ENCODE measurements at regions not wholly inside any gene's neighbourhood (a gene's known extent, or its start where the extent isn't known, plus 50 kb on each side); places are given as distances from the start of the nearest gene placed in this dataset.

- no peak for DNase-seq (ENCODE audit: low read depth in 2 of 2)
These were observed 73.9 kb upstream of the HK2 start for GRCh38 chr2:74759986-74760385.

- DNase-seq (ENCODE audit: low read depth in 2 of 2) = no peak
These were observed 72.9 kb upstream of the HK2 start for GRCh38 chr2:74760875-74761630.

DNA sequence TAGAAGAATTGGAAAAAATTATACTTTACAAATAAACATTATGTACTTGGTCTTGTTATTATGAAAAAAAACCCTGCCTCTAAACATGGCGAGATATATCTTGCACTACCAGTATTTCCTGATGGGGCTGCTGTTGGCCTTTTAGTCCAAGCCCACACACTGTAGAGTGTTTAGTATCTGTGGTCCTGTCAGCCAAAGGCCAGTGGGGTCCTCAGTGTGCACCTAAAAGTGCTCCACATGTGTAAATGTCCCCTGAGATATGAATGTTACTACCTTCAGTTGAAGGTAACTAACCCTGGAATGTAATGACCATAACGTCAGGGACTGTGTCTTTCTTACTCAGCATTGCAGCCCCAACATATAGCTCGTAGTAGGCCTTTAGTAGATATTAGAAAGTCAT is 71.1 kb upstream of the HK2 start:
- DNase-seq (ENCODE audit: low read depth in 2 of 2) = no peak

GRCh38 chr2:74763962-74764428 is 69.9 kb upstream of the HK2 start:
- DNase-seq (ENCODE audit: low read depth in 2 of 2) = no peak

DNA sequence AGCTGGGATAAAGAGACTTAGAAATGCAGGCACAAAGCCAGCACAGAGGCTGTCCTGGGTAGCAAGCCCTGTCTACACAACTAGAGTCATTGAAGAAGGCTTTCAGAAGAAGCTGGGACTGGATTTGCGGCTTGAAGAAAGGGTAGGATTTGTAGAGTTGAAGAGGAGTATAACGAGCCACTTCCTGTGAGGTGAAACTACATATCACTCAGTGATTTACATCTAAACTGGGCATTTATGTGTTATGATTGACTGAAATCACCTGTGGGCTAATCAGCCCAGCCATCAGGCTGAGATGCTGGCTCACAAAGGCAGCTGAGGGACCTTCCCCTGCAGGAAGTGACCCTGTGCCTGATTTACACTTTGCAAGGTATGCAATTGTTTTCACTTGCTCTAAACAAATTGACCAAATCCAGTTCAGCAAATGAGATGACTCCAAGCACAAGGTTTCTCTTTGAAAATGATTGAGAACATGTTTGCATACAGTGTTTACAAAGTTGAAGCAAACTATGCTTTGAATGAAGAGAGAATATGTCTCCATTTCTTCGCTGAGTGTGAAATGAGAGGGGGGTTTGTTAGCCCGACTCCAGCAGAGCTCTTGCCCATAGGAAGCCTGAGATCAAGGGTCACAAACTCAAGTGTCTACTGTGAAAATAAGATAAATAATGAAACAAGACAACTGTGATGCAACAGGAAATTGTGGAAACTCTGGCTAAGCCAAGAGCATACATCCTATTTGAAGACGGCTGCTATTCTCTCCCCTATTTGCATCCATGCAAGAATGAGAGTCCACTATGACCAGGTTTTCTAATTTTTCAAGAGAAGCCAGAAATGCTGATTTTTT is 69.3 kb upstream of the HK2 start:
- peak; percentile 14 to 61 for DNase-seq (ENCODE audit: low read depth in 2 of 2)

GRCh38 chr2:74766780-74767179 is 67.1 kb upstream of the HK2 start:
- no peak for DNase-seq (ENCODE audit: low read depth in 2 of 2)

GRCh38 chr2:74767618-74768017 is 66.3 kb upstream of the HK2 start:
- no peak for DNase-seq (ENCODE audit: low read depth in 2 of 2)

GRCh38 chr2:74768401-74768914 is 65.5 kb upstream of the HK2 start:
- DNase-seq (ENCODE audit: low read depth in 2 of 2) = no peak

DNA sequence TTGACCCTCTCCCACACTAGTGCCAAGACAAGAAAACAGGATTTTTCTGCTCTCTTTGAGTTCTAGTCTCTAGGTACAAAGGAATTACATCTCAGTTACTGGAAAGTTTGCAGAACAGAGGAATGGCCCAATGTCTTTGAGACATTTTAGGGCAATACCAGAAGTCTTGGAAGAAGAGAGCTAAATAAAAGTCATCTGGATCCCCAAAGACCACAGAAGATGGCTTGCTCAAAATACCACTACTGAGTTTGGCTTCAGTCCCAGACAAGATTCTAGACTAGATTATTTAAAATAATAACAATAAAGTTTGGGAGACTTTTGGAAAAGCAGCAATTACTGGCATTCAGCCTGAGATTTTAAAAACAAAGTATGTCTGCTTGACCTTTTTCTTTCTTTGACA is 61.9 kb upstream of the HK2 start:
- DNase-seq (ENCODE audit: low read depth in 2 of 2) = no peak

- no peak for DNase-seq (ENCODE audit: low read depth in 2 of 2)
These were observed 56.6 kb upstream of the HK2 start for GRCh38 chr2:74777161-74777900.

DNA sequence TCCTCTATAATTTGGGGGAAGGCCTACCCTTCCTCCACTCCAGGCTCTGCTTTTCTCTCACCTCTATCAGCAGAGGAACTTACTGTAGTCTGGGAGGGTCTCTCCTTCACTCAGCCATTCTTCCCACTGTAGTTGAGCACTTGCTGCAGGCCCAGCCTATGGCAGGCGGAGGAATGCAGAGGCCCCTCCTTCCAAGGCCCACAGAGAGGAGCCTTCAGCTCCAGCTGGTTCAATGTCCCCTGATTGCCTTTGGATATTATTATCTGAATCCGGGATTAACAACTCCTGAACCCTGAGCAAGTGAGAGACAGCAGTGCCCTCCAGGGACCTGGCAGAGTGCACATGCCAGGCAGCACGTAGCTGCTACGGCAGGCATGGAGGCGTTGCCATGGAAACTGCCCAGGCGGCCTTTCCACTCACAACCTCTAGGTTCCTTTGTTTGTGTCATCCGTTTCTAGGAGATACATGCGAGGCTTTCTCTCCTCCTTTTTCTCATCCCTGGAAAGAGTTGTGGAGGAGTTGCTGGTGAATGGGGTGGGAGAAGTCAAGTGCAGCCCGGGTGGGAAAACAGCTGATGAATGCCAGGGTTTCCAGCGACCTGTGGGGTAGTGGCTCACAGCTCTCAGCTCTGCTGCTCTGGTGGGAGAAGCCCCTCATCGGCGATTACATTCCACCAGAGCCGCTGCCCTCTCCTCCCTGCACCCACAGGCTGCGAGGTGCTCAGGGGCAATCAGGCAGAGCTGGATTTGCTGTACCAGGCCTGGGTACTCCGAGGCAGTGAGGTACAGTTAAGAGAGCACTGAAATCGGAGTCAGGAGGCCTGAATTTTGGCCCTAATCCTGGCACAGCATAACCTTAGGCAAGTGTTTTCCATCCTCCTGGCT is 55.3 kb upstream of the HK2 start:
- peak in 1 of 2 donors; percentile 7 for DNase-seq (ENCODE audit: low read depth in 2 of 2)

DNA sequence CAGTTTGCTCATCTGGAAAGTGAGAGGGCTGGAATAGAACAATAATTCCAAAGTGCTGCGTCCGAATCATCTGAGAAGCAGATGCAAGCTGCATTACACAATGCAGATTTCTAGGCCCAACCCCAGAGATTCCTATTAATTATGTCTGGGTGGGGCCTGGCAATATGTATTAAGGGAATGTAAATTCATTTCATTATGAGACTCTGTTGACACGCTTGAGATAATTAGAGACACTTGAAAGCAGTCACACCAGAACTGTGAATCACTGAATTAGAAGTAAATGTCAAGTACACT is 54.7 kb upstream of the HK2 start:
- DNase-seq (ENCODE audit: low read depth in 2 of 2) = no peak

- DNase-seq (ENCODE audit: low read depth in 2 of 2) = no peak
These were observed 54.3 kb upstream of the HK2 start for GRCh38 chr2:74779587-74780135.

Measured in dermis microvascular lymphatic vessel endothelial cell (primary cell).